Esophagus squamous epithelium (tissue), 4 donors: ENCODE measurements at regions not wholly inside any gene's neighbourhood (a gene's known extent, or its start where the extent isn't known, plus 50 kb on each side); places are given as distances from the start of the nearest gene placed in this dataset.

Source experiments
- POLR2A ChIP-seq, 4 donors: fragments of 450-650 bp; IDR thresholded peaks; one replicate each; pipeline ENCODE4 v1.6.1; 2017; ENCODE audit warnings: antibody characterized with exemption in 4 of 4, mild to moderate bottlenecking in 4 of 4, moderate library complexity in 3 of 4
- TF ChIP-seq, protein P1 (sequence below), 6 experiments: fragments of 450-650 bp in 4 of 6; fragments of 200-600 bp in 2 of 6; sonication (generic) in 2 of 6; IDR thresholded peaks; one replicate each; pipeline ENCODE4 v1.5.1; 2016 to 2019; ENCODE audit warnings: antibody characterized with exemption in 6 of 6, mild to moderate bottlenecking in 4 of 6, moderate library complexity in 4 of 6

DNA sequence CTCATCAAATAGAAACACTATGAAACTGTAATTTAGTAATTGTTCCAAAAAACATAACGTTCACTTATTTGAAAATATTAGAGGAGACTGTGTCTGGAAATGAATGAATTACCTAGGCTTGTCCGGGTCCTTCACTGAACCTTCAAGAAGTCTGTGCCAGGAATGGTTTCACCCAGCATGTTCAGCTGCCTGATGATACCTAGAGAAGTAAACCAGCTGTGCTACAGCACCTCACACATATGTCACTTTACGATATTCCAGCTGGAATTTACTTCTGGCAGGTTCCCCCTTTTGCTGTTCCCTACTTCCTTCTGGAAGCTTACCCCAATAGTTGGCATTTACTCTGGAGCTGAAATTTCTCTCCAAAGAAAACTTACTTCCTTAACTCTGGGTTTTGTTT lies 906.5 kb downstream of the FAT4 start:
- TF ChIP-seq, protein P1, sequence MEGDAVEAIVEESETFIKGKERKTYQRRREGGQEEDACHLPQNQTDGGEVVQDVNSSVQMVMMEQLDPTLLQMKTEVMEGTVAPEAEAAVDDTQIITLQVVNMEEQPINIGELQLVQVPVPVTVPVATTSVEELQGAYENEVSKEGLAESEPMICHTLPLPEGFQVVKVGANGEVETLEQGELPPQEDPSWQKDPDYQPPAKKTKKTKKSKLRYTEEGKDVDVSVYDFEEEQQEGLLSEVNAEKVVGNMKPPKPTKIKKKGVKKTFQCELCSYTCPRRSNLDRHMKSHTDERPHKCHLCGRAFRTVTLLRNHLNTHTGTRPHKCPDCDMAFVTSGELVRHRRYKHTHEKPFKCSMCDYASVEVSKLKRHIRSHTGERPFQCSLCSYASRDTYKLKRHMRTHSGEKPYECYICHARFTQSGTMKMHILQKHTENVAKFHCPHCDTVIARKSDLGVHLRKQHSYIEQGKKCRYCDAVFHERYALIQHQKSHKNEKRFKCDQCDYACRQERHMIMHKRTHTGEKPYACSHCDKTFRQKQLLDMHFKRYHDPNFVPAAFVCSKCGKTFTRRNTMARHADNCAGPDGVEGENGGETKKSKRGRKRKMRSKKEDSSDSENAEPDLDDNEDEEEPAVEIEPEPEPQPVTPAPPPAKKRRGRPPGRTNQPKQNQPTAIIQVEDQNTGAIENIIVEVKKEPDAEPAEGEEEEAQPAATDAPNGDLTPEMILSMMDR (IDR thresholded peaks at IDR 0.05), result no peak
- no peak for TF ChIP-seq POLR2A (IDR thresholded peaks at IDR 0.05)
